Heart left ventricle (tissue), 13 donors: ENCODE measurements at regions not wholly inside any gene's neighbourhood (a gene's known extent, or its start where the extent isn't known, plus 50 kb on each side); places are given as distances from the start of the nearest gene placed in this dataset.

Source experiments
- POLR2A ChIP-seq, 2 donors: fragments of 450-650 bp; IDR thresholded peaks; one replicate each; pipeline ENCODE4 v1.6.1; 2017; ENCODE audit warnings: antibody characterized with exemption in 2 of 2, mild to moderate bottlenecking in 2 of 2, moderate library complexity in 2 of 2
- TF ChIP-seq, protein P1 (sequence below), 12 donors: fragments of 200-600 bp; sonication (generic) in 4 of 12; IDR thresholded peaks; one replicate each; pipeline versions ENCODE4 v1.5.0 to v1.8.0; 2018 to 2022; ENCODE audit warnings: antibody characterized with exemption in 12 of 12, mild to moderate bottlenecking in 5 of 12
- donor health status: ischemic (EF 13 %, LVEDD 7.1; RV severe dilation, severe dysfunction).
- donor health status: DM: no; HTN: yes; CAD: no.
- donor health status: DM: no; HTN: no; CAD: no.
- donor health status: ischemic (EF 25% LVEDD 6.9; RV normal size, moderate dysfunction).
- donor health status: ischemic (EF 25% LVEDD 5.7; RV mildly dilated, moderate dysfunction).
- donor health status: ischemic (EF 35%, LVEDD 5.7; RV mildly dilated, moderate dysfunction).
- donor health status: nonischemic (EF 11% LVEDD 7.7; RV severe dilation, severe dysfunction).
- donor health status: DM: yes; HTN: yes; CAD: no.
- donor health status: PGD.
- donor health status: ischemic (EF 29% LVEDD 5.4; RV normal size, mild dysfunction).
- donor health status: nonischemic (EF 23%, LVEDD 6.1; RV moderate dilation, normal function).

DNA sequence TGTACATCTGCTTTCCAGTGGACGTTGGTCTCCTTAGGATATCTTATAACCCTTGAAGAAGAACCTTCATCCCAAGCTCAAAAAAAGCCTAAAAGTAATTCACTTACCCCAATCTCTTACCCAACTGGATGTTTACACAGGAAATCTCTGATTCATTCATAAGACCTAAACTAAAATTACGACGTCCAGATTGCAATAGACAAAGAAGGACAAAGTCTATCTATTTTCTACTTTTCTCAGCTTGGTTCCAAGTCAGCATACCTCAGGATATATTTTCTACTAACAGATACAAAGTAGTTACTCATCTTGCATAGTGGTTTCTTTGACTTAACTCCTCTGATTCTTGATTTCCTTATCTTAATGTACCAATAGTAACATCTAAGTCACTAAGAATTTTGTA is 669.9 kb downstream of the OTOL1 start:
- no peak for TF ChIP-seq POLR2A (IDR thresholded peaks at IDR 0.05)
- TF ChIP-seq, protein P1, sequence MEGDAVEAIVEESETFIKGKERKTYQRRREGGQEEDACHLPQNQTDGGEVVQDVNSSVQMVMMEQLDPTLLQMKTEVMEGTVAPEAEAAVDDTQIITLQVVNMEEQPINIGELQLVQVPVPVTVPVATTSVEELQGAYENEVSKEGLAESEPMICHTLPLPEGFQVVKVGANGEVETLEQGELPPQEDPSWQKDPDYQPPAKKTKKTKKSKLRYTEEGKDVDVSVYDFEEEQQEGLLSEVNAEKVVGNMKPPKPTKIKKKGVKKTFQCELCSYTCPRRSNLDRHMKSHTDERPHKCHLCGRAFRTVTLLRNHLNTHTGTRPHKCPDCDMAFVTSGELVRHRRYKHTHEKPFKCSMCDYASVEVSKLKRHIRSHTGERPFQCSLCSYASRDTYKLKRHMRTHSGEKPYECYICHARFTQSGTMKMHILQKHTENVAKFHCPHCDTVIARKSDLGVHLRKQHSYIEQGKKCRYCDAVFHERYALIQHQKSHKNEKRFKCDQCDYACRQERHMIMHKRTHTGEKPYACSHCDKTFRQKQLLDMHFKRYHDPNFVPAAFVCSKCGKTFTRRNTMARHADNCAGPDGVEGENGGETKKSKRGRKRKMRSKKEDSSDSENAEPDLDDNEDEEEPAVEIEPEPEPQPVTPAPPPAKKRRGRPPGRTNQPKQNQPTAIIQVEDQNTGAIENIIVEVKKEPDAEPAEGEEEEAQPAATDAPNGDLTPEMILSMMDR (IDR thresholded peaks at IDR 0.05), result no peak
